GM12891 (cell line): ENCODE measurements at regions not wholly inside any gene's neighbourhood (a gene's known extent, or its start where the extent isn't known, plus 50 kb on each side); places are given as distances from the start of the nearest gene placed in this dataset.

Experiments
- PAX5 ChIP-seq: IDR thresholded peaks from 2 replicates; pipeline ENCODE4 v1.6.1; 2011; ENCODE audit warnings: low read length, moderate library complexity, mild to moderate bottlenecking; ENCODE audit not compliant: insufficient read depth, severe bottlenecking
- POLR2A ChIP-seq: IDR thresholded peaks from 2 replicates; pipeline ENCODE4 v1.6.1; 2011; ENCODE audit warnings: low read depth, low read length, control low read depth
- POLR2AphosphoS5 ChIP-seq: IDR thresholded peaks from 2 replicates; pipeline ENCODE4 v1.6.1; 2011; ENCODE audit warnings: low read depth, low read length, control low read depth
- POU2F2 ChIP-seq: IDR thresholded peaks from 2 replicates; pipeline ENCODE4 v1.6.1; 2011; ENCODE audit warnings: low read depth, mild to moderate bottlenecking, control low read depth, low read length, moderate library complexity
- SPI1 ChIP-seq: IDR thresholded peaks from 2 replicates; pipeline ENCODE4 v1.6.1; 2011; ENCODE audit warnings: low read depth, low read length, control low read depth
- TAF1 ChIP-seq: IDR thresholded peaks from 2 replicates; pipeline ENCODE4 v1.6.1; 2011; ENCODE audit warnings: low read depth, low read length, control low read depth

DNA sequence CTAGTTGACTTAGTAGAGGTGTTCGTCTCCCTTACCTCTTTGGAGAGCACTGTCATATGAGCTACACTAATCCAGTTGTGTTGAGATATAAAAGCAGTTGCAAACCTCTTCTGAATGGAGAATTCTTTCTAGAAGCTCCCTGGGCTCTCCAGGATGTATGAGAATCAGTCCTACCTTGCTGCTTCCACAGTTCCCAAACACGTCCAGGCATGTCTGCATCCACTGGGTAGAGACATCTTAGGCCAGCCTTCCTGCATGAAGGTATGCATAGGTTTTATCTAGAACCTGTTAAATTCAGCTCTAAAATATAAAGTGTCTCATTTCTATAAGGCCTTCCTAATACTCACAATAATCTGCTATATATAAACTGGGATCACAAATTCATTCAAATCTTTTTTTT lies 297.7 kb downstream of the CDC5L start:
- TF ChIP-seq POLR2A (no peak), TAF1 (no peak), POLR2AphosphoS5 (no peak), POU2F2 (no peak), SPI1 (no peak), PAX5 (no peak)
